KOPT-K1 (cell line): ENCODE measurements at regions not wholly inside any gene's neighbourhood (a gene's known extent, or its start where the extent isn't known, plus 50 kb on each side); places are given as distances from the start of the nearest gene placed in this dataset.

ENCODE experiments used
- H3K27ac ChIP-seq: fragments of 200-600 bp; sonication (generic); 2 replicates; pipeline ENCODE4 v1.5.1; 2016; ENCODE audit warnings: antibody characterized with exemption, mild to moderate bottlenecking, low read depth, low read length; ENCODE audit not compliant: poor library complexity, severe bottlenecking
- H3K36me3 ChIP-seq: fragments of 200-600 bp; sonication (generic); 2 replicates; pipeline ENCODE4 v1.5.1; 2017; ENCODE audit warnings: antibody characterized with exemption, mild to moderate bottlenecking, low read length, moderate library complexity; ENCODE audit not compliant: insufficient read depth
- H3K9me3 ChIP-seq: fragments of 200-600 bp; sonication (generic); 2 replicates; pipeline ENCODE4 v1.5.1; 2017; ENCODE audit warnings: antibody characterized with exemption, low read length, mild to moderate bottlenecking; ENCODE audit not compliant: insufficient read depth, poor library complexity, severe bottlenecking

GRCh38 chr11:134685793-134686380 lies 273.8 kb upstream of the B3GAT1 start:
- no peaks in the 10 kb centered on the region for H3K36me3 ChIP-seq
- H3K9me3 ChIP-seq: no peaks in the 10 kb centered on the region
- no peak overlapping the region for H3K27ac ChIP-seq

GRCh38 chr11:134684576-134684975 lies 272.5 kb upstream of the B3GAT1 start:
- Histone ChIP-seq H3K36me3 (no peaks in the 10 kb centered on the region), H3K27ac (no peak overlapping the region), H3K9me3 (no peaks in the 10 kb centered on the region)

GRCh38 chr11:134683860-134684259 lies 271.8 kb upstream of the B3GAT1 start:
- Histone ChIP-seq H3K9me3 (no peaks in the 10 kb centered on the region), H3K27ac (no peak overlapping the region), H3K36me3 (no peaks in the 10 kb centered on the region)

GRCh38 chr11:134682577-134682976 lies 270.5 kb upstream of the B3GAT1 start:
- H3K36me3 ChIP-seq: no peaks in the 10 kb centered on the region
- H3K9me3 ChIP-seq: no peaks in the 10 kb centered on the region
- no peak overlapping the region for H3K27ac ChIP-seq

GRCh38 chr11:134679592-134679991 lies 267.6 kb upstream of the B3GAT1 start:
- Histone ChIP-seq H3K36me3 (no peaks in the 10 kb centered on the region), H3K9me3 (no peaks in the 10 kb centered on the region), H3K27ac (no peak overlapping the region)

GRCh38 chr11:134678744-134679143 lies 266.7 kb upstream of the B3GAT1 start:
- Histone ChIP-seq H3K9me3 (no peaks in the 10 kb centered on the region), H3K36me3 (no peaks in the 10 kb centered on the region), H3K27ac (no peak overlapping the region)

GRCh38 chr11:134677891-134678551 lies 266.0 kb upstream of the B3GAT1 start:
- no peaks in the 10 kb centered on the region for H3K9me3 ChIP-seq
- H3K27ac ChIP-seq: no peak overlapping the region
- no peaks in the 10 kb centered on the region for H3K36me3 ChIP-seq

- H3K36me3 ChIP-seq: no peaks in the 10 kb centered on the region
- no peaks in the 10 kb centered on the region for H3K9me3 ChIP-seq
- no peak overlapping the region for H3K27ac ChIP-seq
These were observed 265.4 kb upstream of the B3GAT1 start for GRCh38 chr11:134677397-134677822.

GRCh38 chr11:134676516-134677287 lies 264.7 kb upstream of the B3GAT1 start:
- Histone ChIP-seq H3K9me3 (no peaks in the 10 kb centered on the region), H3K27ac (no peak overlapping the region), H3K36me3 (no peaks in the 10 kb centered on the region)

GRCh38 chr11:134675983-134676382 lies 263.9 kb upstream of the B3GAT1 start:
- no peaks in the 10 kb centered on the region for H3K36me3 ChIP-seq
- H3K9me3 ChIP-seq: no peaks in the 10 kb centered on the region
- H3K27ac ChIP-seq: no peak overlapping the region

GRCh38 chr11:134674974-134675373 lies 262.9 kb upstream of the B3GAT1 start:
- Histone ChIP-seq H3K9me3 (no peaks in the 10 kb centered on the region), H3K27ac (no peak overlapping the region), H3K36me3 (no peaks in the 10 kb centered on the region)

- H3K27ac ChIP-seq: no peak overlapping the region
- peaks cover 7% of the 10 kb centered on the region for H3K9me3 ChIP-seq
- H3K36me3 ChIP-seq: no peaks in the 10 kb centered on the region
These were observed 258.9 kb upstream of the B3GAT1 start for GRCh38 chr11:134670961-134671370.

- H3K36me3 ChIP-seq: no peaks in the 10 kb centered on the region
- peaks cover 7% of the 10 kb centered on the region for H3K9me3 ChIP-seq
- H3K27ac ChIP-seq: no peak overlapping the region
These were observed 258.3 kb upstream of the B3GAT1 start for GRCh38 chr11:134670247-134670782.

GRCh38 chr11:134669796-134670195 lies 257.8 kb upstream of the B3GAT1 start:
- no peak overlapping the region for H3K27ac ChIP-seq
- H3K9me3 ChIP-seq: peaks cover 7% of the 10 kb centered on the region
- no peaks in the 10 kb centered on the region for H3K36me3 ChIP-seq

- Histone ChIP-seq H3K27ac (no peak overlapping the region), H3K36me3 (no peaks in the 10 kb centered on the region), H3K9me3 (peaks cover 7% of the 10 kb centered on the region)
These were observed 256.8 kb upstream of the B3GAT1 start for GRCh38 chr11:134668796-134669195.
